ENCODE measurements at regions not wholly inside any gene's neighbourhood (a gene's known extent, or its start where the extent isn't known, plus 50 kb on each side); places are given as distances from the start of the nearest gene placed in this dataset.
A peak's percentile ranks its signal among the peaks of the same experiment; 100 is the strongest.

GRCh38 chr10:25707572-25707971, 226.5 kb upstream of the MYO3A start:
- H3K4me1 ChIP-seq, result no peaks in the 10 kb centered on the region
- no peaks in the 10 kb centered on the region for H3K9me3 ChIP-seq
- no peaks in the 10 kb centered on the region for H3K27me3 ChIP-seq
- H3K4me3 ChIP-seq, result no peak overlapping the region
- H3K27ac ChIP-seq, result no peak overlapping the region
- intact Hi-C loops (cut with DNase I; ENCODE audit: low total_unique reads), result no loop called here
- H3K36me3 ChIP-seq, result no peaks in the 10 kb centered on the region
- TF ChIP-seq POLR2AphosphoS5 (IDR thresholded peaks at IDR 0.05) (no peak), POLR2A (IDR thresholded peaks at IDR 0.05) (no peak)
- TF ChIP-seq, protein P1, sequence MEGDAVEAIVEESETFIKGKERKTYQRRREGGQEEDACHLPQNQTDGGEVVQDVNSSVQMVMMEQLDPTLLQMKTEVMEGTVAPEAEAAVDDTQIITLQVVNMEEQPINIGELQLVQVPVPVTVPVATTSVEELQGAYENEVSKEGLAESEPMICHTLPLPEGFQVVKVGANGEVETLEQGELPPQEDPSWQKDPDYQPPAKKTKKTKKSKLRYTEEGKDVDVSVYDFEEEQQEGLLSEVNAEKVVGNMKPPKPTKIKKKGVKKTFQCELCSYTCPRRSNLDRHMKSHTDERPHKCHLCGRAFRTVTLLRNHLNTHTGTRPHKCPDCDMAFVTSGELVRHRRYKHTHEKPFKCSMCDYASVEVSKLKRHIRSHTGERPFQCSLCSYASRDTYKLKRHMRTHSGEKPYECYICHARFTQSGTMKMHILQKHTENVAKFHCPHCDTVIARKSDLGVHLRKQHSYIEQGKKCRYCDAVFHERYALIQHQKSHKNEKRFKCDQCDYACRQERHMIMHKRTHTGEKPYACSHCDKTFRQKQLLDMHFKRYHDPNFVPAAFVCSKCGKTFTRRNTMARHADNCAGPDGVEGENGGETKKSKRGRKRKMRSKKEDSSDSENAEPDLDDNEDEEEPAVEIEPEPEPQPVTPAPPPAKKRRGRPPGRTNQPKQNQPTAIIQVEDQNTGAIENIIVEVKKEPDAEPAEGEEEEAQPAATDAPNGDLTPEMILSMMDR (IDR thresholded peaks at IDR 0.05), result no peak
- DNase-seq (ENCODE audit: low spot score in 2 of 2), result no peak

DNA sequence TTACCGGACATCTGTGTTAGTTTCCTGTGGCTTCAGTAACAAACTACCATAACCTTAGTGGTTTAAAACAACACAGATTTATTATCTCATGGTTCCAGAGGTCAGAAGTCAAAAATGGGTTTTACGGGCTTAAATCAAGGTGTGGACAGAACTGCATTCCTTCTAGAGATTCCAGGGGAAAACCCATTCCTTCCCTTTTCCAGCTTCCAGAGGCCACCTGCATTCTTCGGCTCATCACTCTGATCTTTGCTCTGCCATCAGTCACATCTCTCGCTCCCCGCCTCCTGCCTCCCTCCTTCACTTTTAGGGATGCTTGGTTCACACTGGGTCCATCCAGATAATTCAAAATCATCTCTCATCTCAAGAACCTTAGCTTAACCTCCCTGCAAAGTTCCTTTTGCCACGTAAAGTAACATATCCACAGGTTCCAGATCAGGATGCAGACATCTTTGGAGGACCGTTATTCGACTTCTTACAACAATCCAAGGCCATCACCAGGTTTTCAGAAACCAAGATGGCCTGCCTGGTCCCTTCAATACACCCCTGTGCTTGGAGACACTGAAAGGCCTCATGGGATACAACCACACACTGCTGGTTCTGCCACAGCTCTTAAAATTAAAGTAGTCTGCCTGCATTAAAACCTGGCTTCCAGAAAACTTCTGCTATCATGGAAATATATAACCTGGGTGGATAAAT, 225.9 kb upstream of the MYO3A start:
- Histone ChIP-seq H3K9me3 (no peaks in the 10 kb centered on the region), H3K4me1 (no peaks in the 10 kb centered on the region), H3K27me3 (no peaks in the 10 kb centered on the region), H3K4me3 (no peak overlapping the region), H3K36me3 (no peaks in the 10 kb centered on the region), H3K27ac (no peak overlapping the region)
- intact Hi-C loops (cut with DNase I; ENCODE audit: low total_unique reads), result no loop called here
- TF ChIP-seq, protein P1 (IDR thresholded peaks at IDR 0.05), result no peak
- TF ChIP-seq POLR2A (IDR thresholded peaks at IDR 0.05), result no peak
- no peak for TF ChIP-seq POLR2AphosphoS5 (IDR thresholded peaks at IDR 0.05)
- DNase-seq (ENCODE audit: low spot score in 2 of 2), result no peak

GRCh38 chr10:25713894-25714240, 220.2 kb upstream of the MYO3A start:
- Histone ChIP-seq H3K36me3 (no peaks in the 10 kb centered on the region), H3K4me1 (no peaks in the 10 kb centered on the region), H3K4me3 (no peak overlapping the region), H3K27ac (no peak overlapping the region), H3K27me3 (no peaks in the 10 kb centered on the region), H3K9me3 (no peaks in the 10 kb centered on the region)
- DNase-seq (ENCODE audit: low spot score in 2 of 2), result no peak
- intact Hi-C loops (cut with DNase I; ENCODE audit: low total_unique reads), result no loop called here
- no peak for TF ChIP-seq POLR2A (IDR thresholded peaks at IDR 0.05)
- TF ChIP-seq, protein P1 (IDR thresholded peaks at IDR 0.05), result no peak
- no peak for TF ChIP-seq POLR2AphosphoS5 (IDR thresholded peaks at IDR 0.05)

GRCh38 chr10:25724241-25724640, 209.8 kb upstream of the MYO3A start:
- Histone ChIP-seq H3K27me3 (no peaks in the 10 kb centered on the region), H3K27ac (no peak overlapping the region), H3K36me3 (no peaks in the 10 kb centered on the region), H3K4me3 (no peak overlapping the region), H3K4me1 (no peaks in the 10 kb centered on the region), H3K9me3 (no peaks in the 10 kb centered on the region)
- DNase-seq (ENCODE audit: low spot score in 2 of 2), result no peak
- no peak for TF ChIP-seq POLR2AphosphoS5 (IDR thresholded peaks at IDR 0.05)
- TF ChIP-seq POLR2A (IDR thresholded peaks at IDR 0.05), result no peak
- TF ChIP-seq, protein P1 (IDR thresholded peaks at IDR 0.05), result no peak
- intact Hi-C loops (cut with DNase I; ENCODE audit: low total_unique reads), result no loop called here

- H3K4me1 ChIP-seq, result no peaks in the 10 kb centered on the region
- H3K36me3 ChIP-seq, result no peaks in the 10 kb centered on the region
- H3K9me3 ChIP-seq, result no peaks in the 10 kb centered on the region
- intact Hi-C loops (cut with DNase I; ENCODE audit: low total_unique reads), result no loop called here
- H3K4me3 ChIP-seq, result no peak overlapping the region
- TF ChIP-seq, protein P1 (IDR thresholded peaks at IDR 0.05), result peak in 2 of 3 donors; percentile 21 to 35
- TF ChIP-seq POLR2A (IDR thresholded peaks at IDR 0.05) (no peak), POLR2AphosphoS5 (IDR thresholded peaks at IDR 0.05) (no peak)
- H3K27me3 ChIP-seq, result no peaks in the 10 kb centered on the region
- H3K27ac ChIP-seq, result no peak overlapping the region
- DNase-seq (ENCODE audit: low spot score in 2 of 2), result no peak
Measured at GRCh38 chr10:25725917-25726716, 207.9 kb upstream of the MYO3A start.

Measured in breast epithelium (tissue), 4 donors.